ENCODE measurements at regions not wholly inside any gene's neighbourhood (a gene's known extent, or its start where the extent isn't known, plus 50 kb on each side); places are given as distances from the start of the nearest gene placed in this dataset.

- H3K9me2 ChIP-seq (replicated peaks; ENCODE audit: insufficient read depth, low read length): no peaks in the 10 kb centered on the region
- no peaks in the 10 kb centered on the region for H3K27me3 ChIP-seq (ENCODE audit: low read length)
- H3K9me3 ChIP-seq (ENCODE audit: insufficient read depth, low read length): no peaks in the 10 kb centered on the region
- H3F3A ChIP-seq (ENCODE audit: insufficient read depth): no peaks in the 10 kb centered on the region
- no peak for TF ChIP-seq CTCF (IDR thresholded peaks at IDR 0.05; ENCODE audit: insufficient read depth, low read length, poor library complexity, severe bottlenecking)
- no peak for TF ChIP-seq EZH2phosphoT487 (conservative IDR thresholded peaks at IDR 0.05; ENCODE audit: low read length)
- no peaks in the 10 kb centered on the region for H4K20me1 ChIP-seq (ENCODE audit: low read depth, low read length)
- no peak overlapping the region for H3K4me2 ChIP-seq (ENCODE audit: low read depth, low read length, poor library complexity, severe bottlenecking)
- no peak overlapping the region for H3K27ac ChIP-seq (ENCODE audit: low read depth, low read length)
- H3K4me3 ChIP-seq (ENCODE audit: insufficient read depth, low read length, poor library complexity, severe bottlenecking): no peak overlapping the region
- H3K79me2 ChIP-seq (ENCODE audit: insufficient read depth, low read length): no peaks in the 10 kb centered on the region
- H3K9ac ChIP-seq (ENCODE audit: low read length): no peak overlapping the region
- no peaks in the 10 kb centered on the region for H3K36me3 ChIP-seq (ENCODE audit: low read length)
- no peak overlapping the region for H2AFZ ChIP-seq (ENCODE audit: low read depth, low read length, severe bottlenecking)
Observed at GRCh38 chr10:60994128-60994527, 50.1 kb upstream of the RHOBTB1 start.

All from SU-DHL-6 (cell line).